DND-41 (cell line): ENCODE measurements at regions not wholly inside any gene's neighbourhood (a gene's known extent, or its start where the extent isn't known, plus 50 kb on each side); places are given as distances from the start of the nearest gene placed in this dataset.

ENCODE experiments used
- ATAC-seq: fragments of 200-7000 bp; cut with Tn5 transposase; 3 replicates; pipeline ENCODE4 v1.9.1; 2021; ENCODE audit warnings: low read depth; ENCODE audit not compliant: insufficient read depth
- DNase-seq: peaks from one replicate; pipeline ENCODE4 v3.0.0-alpha.2; 2020
- H2AFZ ChIP-seq: 2 replicates; pipeline ENCODE4 v1.6.0; 2012; ENCODE audit warnings: low read depth, low read length
- H3K27ac ChIP-seq: 2 replicates; pipeline ENCODE4 v1.5.1; 2012; ENCODE audit warnings: low read length, inconsistent platforms
- H3K27me3 ChIP-seq: fragments of 200-600 bp; sonication (generic); 2 replicates; pipeline ENCODE4 v1.6.0; 2012; ENCODE audit warnings: low read length, mild to moderate bottlenecking, inconsistent platforms; ENCODE audit not compliant: insufficient read depth, poor library complexity
- H3K36me3 ChIP-seq: 2 replicates; pipeline ENCODE4 v1.5.1; 2012; ENCODE audit warnings: low read length, inconsistent platforms; ENCODE audit not compliant: insufficient read depth
- H3K4me1 ChIP-seq: 2 replicates; pipeline ENCODE4 v1.5.1; 2012; ENCODE audit warnings: mild to moderate bottlenecking, low read length; ENCODE audit not compliant: insufficient read depth
- H3K4me2 ChIP-seq: 2 replicates; pipeline ENCODE4 v1.6.0; 2012; ENCODE audit warnings: mild to moderate bottlenecking, moderate library complexity, low read length, inconsistent platforms; ENCODE audit not compliant: insufficient read depth
- H3K4me3 ChIP-seq, 2 experiments: fragments of 200-600 bp in 1 of 2; shearing (Covaris generic) in 1 of 2; 2 replicates each; pipeline ENCODE4 v1.5.1; 2012 to 2016; ENCODE audit warnings: inconsistent platforms in 2 of 2, low read length in 2 of 2, mild to moderate bottlenecking in 2 of 2, low read depth in 1 of 2, moderate library complexity in 1 of 2
- H3K79me2 ChIP-seq: 2 replicates; pipeline ENCODE4 v1.6.0; 2012; ENCODE audit warnings: low read length, inconsistent platforms; ENCODE audit not compliant: insufficient read depth
- H3K9ac ChIP-seq: 2 replicates; pipeline ENCODE4 v1.6.0; 2012; ENCODE audit warnings: low read depth, mild to moderate bottlenecking, inconsistent platforms, low read length, moderate library complexity
- H3K9me3 ChIP-seq: 2 replicates; pipeline ENCODE4 v1.5.1; 2012; ENCODE audit warnings: low read length, moderate library complexity, mild to moderate bottlenecking, inconsistent platforms; ENCODE audit not compliant: insufficient read depth, severe bottlenecking
- H4K20me1 ChIP-seq: 2 replicates; pipeline ENCODE4 v1.6.0; 2012; ENCODE audit warnings: low read length; ENCODE audit not compliant: insufficient read depth
- EZH2 ChIP-seq: IDR thresholded peaks from 3 replicates; pipeline ENCODE4 v1.6.1; 2012; ENCODE audit warnings: borderline replicate concordance, low read depth, mild to moderate bottlenecking, moderate library complexity, low read length, inconsistent platforms; ENCODE audit not compliant: severe bottlenecking
- TF ChIP-seq, protein P1 (sequence below): IDR thresholded peaks from 2 replicates; pipeline ENCODE4 v1.5.1; 2012; ENCODE audit warnings: borderline replicate concordance, low read length, moderate library complexity, mild to moderate bottlenecking; ENCODE audit not compliant: poor library complexity, severe bottlenecking; ENCODE audit errors: extremely low read depth

DNA sequence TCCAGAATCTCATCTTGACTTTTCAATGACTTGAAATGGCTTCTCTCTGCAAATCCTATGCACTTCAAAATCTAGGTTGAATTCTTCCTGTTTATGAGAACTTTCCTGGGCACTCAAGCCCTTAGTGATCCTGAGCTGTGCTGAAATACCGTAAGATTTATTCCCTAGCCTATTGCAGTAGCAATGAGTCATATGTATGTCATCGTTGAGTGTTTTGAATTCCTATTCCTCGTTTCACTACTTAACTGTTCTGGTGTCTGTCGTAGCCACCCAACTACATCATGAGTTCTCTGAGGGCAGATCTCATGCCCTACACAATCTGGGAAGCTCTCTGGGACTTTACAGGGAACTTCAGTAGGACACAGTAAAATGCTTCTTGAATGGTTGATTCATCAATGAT, 190.8 kb upstream of the TMEM132C start:
- Histone ChIP-seq H3K4me1 (no peaks in the 10 kb centered on the region), H4K20me1 (no peaks in the 10 kb centered on the region), H3K27ac (no peak overlapping the region), H3K36me3 (no peaks in the 10 kb centered on the region), H3K27me3 (no peaks in the 10 kb centered on the region), H3K79me2 (no peaks in the 10 kb centered on the region), H3K9ac (no peak overlapping the region), H3K4me2 (no peak overlapping the region), H3K4me3 (no peak overlapping the region), H2AFZ (no peak overlapping the region), H3K9me3 (peaks cover 9% of the 10 kb centered on the region)
- no peak for DNase-seq
- ATAC-seq = no peak
- TF ChIP-seq, protein P1, sequence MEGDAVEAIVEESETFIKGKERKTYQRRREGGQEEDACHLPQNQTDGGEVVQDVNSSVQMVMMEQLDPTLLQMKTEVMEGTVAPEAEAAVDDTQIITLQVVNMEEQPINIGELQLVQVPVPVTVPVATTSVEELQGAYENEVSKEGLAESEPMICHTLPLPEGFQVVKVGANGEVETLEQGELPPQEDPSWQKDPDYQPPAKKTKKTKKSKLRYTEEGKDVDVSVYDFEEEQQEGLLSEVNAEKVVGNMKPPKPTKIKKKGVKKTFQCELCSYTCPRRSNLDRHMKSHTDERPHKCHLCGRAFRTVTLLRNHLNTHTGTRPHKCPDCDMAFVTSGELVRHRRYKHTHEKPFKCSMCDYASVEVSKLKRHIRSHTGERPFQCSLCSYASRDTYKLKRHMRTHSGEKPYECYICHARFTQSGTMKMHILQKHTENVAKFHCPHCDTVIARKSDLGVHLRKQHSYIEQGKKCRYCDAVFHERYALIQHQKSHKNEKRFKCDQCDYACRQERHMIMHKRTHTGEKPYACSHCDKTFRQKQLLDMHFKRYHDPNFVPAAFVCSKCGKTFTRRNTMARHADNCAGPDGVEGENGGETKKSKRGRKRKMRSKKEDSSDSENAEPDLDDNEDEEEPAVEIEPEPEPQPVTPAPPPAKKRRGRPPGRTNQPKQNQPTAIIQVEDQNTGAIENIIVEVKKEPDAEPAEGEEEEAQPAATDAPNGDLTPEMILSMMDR = no peak
- no peak for TF ChIP-seq EZH2

DNA sequence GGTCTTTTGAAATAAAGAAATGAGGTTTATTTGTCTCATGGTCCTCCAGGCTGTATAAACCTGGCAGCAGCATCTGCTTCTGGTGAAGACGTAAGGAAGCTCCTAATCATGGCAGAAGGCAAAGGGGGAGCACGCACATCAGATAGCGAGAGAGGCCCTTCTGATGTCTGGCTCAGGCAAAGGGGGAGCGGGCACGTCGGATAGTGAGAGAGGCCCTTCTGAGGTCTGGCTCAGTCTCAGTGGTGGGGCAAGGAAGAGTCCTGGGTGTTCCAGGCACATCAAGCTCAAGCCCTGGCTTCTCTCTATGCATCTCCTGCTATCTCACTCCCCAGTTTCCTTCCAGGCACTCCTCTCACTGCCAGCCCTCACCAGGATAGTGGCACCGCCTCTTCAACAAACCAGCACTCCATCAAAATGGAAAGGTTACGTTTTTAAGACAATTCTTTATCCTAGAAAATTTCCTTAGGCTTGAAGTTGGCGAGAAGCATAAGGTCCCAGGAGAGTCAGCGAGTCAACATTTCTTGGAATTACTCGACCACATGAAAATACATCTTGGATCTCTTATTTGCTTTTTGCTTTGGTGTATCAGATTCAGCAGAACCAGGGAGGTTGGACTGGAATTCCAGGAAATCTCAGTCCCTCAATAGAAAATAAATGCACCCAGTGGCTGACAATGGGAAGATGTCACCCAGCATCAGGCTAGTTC, 189.6 kb upstream of the TMEM132C start:
- no peak for ATAC-seq
- DNase-seq = no peak

DNA sequence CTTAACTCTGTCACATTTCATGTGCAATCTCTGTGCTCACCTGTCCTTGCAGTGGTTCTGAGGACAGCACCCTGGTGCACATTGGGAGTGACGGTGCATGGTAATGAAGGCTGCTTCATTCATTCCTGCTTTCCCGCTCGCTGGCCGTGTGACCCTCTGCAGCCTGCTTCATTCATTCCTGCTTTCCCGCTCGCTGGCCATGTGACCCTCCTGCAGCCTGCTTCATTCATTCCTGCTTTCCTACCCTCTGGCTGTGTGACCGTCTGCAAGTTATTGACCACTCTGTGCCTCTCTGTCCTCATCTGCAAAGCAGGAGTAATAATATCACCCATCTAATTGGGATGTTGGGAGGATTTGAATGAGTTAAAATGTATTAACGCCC, 189.1 kb upstream of the TMEM132C start:
- Histone ChIP-seq H3K4me2 (no peak overlapping the region), H3K4me1 (no peaks in the 10 kb centered on the region), H3K9me3 (peaks cover 9% of the 10 kb centered on the region), H3K79me2 (no peaks in the 10 kb centered on the region), H3K27ac (no peak overlapping the region), H3K9ac (no peak overlapping the region), H3K4me3 (no peak overlapping the region), H3K27me3 (no peaks in the 10 kb centered on the region), H4K20me1 (no peaks in the 10 kb centered on the region), H2AFZ (no peak overlapping the region), H3K36me3 (no peaks in the 10 kb centered on the region)
- no peak for TF ChIP-seq EZH2
- TF ChIP-seq, protein P1 = no peak
- ATAC-seq (no peak), DNase-seq (no peak)

More for the DNA sequence above, 189.6 kb upstream of the TMEM132C start:
- no peak overlapping the region for H3K27ac ChIP-seq
- no peak for TF ChIP-seq EZH2
- TF ChIP-seq, protein P1 = no peak
- no peak overlapping the region for H3K4me3 ChIP-seq
- H3K36me3 ChIP-seq = no peaks in the 10 kb centered on the region
- H3K4me2 ChIP-seq = no peak overlapping the region
- no peak overlapping the region for H2AFZ ChIP-seq
- H3K9ac ChIP-seq = no peak overlapping the region
- no peaks in the 10 kb centered on the region for H3K79me2 ChIP-seq
- H3K9me3 ChIP-seq = peaks cover 9% of the 10 kb centered on the region
- no peaks in the 10 kb centered on the region for H4K20me1 ChIP-seq
- no peaks in the 10 kb centered on the region for H3K4me1 ChIP-seq
- H3K27me3 ChIP-seq = no peaks in the 10 kb centered on the region
